GM21526 (cell line): ENCODE measurements at regions not wholly inside any gene's neighbourhood (a gene's known extent, or its start where the extent isn't known, plus 50 kb on each side); places are given as distances from the start of the nearest gene placed in this dataset.
"Not testable (repeated sequence)": the region's sequence is repeated elsewhere in the genome, so short reads cannot be mapped to it uniquely, and the experiment has no call there.

ENCODE experiments used
- ATAC-seq: cut with Tn5 transposase; IDR thresholded peaks from one replicate; pipeline ENCODE4 v1.9.1; 2021; ENCODE audit warnings: moderate library complexity; ENCODE audit not compliant: unreplicated experiment, low FRiP score

- ATAC-seq = no peak
These were observed 336.8 kb upstream of the TMEM132C start for GRCh38 chr12:127930122-127930521.

GRCh38 chr12:127934409-127934808, 332.6 kb upstream of the TMEM132C start:
- no peak for ATAC-seq

- no peak for ATAC-seq
These were observed 330.5 kb upstream of the TMEM132C start for GRCh38 chr12:127936463-127936862.

- no peak for ATAC-seq
These were observed 325.6 kb upstream of the TMEM132C start for GRCh38 chr12:127941332-127941731.

- no peak for ATAC-seq
These were observed 324.0 kb upstream of the TMEM132C start for GRCh38 chr12:127942981-127943380.

GRCh38 chr12:127943481-127944210, 323.3 kb upstream of the TMEM132C start:
- ATAC-seq = no peak

GRCh38 chr12:127944211-127944899, 322.6 kb upstream of the TMEM132C start:
- no peak for ATAC-seq

GRCh38 chr12:127957001-127957660, 309.8 kb upstream of the TMEM132C start:
- no peak for ATAC-seq

GRCh38 chr12:127962303-127962702, 304.7 kb upstream of the TMEM132C start:
- ATAC-seq = no peak

- no peak for ATAC-seq
These were observed 303.0 kb upstream of the TMEM132C start for GRCh38 chr12:127963933-127964332.

- no peak for ATAC-seq
These were observed 302.3 kb upstream of the TMEM132C start for GRCh38 chr12:127964717-127965116.

- no peak for ATAC-seq
These were observed 300.6 kb upstream of the TMEM132C start for GRCh38 chr12:127966331-127966730.

GRCh38 chr12:127970491-127970890, 296.5 kb upstream of the TMEM132C start:
- no peak for ATAC-seq

GRCh38 chr12:127980585-127980984, 286.4 kb upstream of the TMEM132C start:
- no peak for ATAC-seq

GRCh38 chr12:127981875-127982274, 285.1 kb upstream of the TMEM132C start:
- ATAC-seq = no peak

- ATAC-seq = not testable (repeated sequence)
These were observed 283.7 kb upstream of the TMEM132C start for GRCh38 chr12:127983213-127983791.

GRCh38 chr12:127984386-127985055, 282.4 kb upstream of the TMEM132C start:
- no peak for ATAC-seq

- ATAC-seq = no peak
These were observed 279.6 kb upstream of the TMEM132C start for GRCh38 chr12:127987199-127987901.

GRCh38 chr12:127991485-127991884, 275.5 kb upstream of the TMEM132C start:
- ATAC-seq = no peak

GRCh38 chr12:127998988-127999387, 268.0 kb upstream of the TMEM132C start:
- ATAC-seq = no peak
